Retinal pigment epithelial cell (primary cell): ENCODE measurements at regions not wholly inside any gene's neighbourhood (a gene's known extent, or its start where the extent isn't known, plus 50 kb on each side); places are given as distances from the start of the nearest gene placed in this dataset.

Experiments
- DNase-seq: peaks from one replicate; pipeline ENCODE4 v3.0.0-alpha.2; 2010; ENCODE audit warnings: low read depth
- H3K4me3 ChIP-seq: 2 replicates; pipeline ENCODE4 v1.5.1; 2011; ENCODE audit warnings: mild to moderate bottlenecking, low read length, control low read depth, moderate library complexity
- TF ChIP-seq, protein P1 (sequence below): conservative IDR thresholded peaks from 2 replicates; pipeline ENCODE4 v1.5.1; 2011; ENCODE audit warnings: low read depth, low read length, control low read depth, inconsistent platforms

DNA sequence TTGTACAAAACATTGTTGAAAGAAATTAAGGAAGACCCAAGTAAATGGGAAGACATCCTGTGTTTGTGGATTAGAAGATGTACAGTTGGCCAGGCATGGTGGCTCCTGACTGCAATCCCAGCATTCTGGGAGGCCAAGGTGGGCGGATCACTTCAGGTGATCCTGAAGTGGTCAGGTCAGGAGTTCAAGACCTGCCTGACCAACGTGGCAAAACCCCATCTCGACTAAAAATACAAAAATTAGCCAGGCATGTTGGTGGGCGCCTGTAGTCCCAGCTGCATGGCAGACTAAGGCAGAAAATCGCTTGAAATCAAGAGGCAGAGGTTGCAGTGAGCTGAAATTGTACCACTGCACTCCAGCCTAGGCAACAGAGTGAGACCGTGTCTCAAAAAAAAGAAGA is 62.0 kb upstream of the SEPTIN5 start:
- no peak overlapping the region for H3K4me3 ChIP-seq
- no peak for DNase-seq
- TF ChIP-seq, protein P1, sequence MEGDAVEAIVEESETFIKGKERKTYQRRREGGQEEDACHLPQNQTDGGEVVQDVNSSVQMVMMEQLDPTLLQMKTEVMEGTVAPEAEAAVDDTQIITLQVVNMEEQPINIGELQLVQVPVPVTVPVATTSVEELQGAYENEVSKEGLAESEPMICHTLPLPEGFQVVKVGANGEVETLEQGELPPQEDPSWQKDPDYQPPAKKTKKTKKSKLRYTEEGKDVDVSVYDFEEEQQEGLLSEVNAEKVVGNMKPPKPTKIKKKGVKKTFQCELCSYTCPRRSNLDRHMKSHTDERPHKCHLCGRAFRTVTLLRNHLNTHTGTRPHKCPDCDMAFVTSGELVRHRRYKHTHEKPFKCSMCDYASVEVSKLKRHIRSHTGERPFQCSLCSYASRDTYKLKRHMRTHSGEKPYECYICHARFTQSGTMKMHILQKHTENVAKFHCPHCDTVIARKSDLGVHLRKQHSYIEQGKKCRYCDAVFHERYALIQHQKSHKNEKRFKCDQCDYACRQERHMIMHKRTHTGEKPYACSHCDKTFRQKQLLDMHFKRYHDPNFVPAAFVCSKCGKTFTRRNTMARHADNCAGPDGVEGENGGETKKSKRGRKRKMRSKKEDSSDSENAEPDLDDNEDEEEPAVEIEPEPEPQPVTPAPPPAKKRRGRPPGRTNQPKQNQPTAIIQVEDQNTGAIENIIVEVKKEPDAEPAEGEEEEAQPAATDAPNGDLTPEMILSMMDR: no peak

DNA sequence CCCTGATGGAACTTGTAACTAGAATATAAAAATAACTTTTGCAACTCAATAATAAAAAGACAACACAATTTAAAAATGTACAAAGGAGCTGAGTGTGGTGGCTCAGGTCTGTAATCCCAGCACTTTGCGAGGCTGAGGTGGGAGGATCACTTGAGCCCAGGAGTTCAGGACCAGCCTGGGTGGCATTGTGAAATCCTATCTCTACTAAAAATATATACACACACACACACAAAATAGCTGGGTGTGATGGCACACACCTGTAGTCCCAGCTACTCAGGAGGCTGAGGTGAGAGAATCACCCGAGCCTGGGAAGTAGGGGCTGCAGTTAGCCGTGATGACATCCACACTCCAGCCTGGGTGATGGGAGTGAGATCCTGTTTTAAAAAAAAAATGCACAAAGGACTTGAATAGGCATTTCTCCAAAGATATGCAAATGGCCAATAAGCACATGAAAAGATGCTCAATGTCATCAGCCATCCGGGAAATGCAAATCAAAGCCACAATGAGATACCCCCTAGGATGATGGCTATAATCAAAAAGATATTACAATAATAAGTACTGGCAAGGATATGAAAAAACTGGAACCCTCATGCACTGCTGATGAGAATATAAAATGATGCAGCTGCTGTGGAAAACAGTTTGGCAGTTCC is 59.8 kb upstream of the SEPTIN5 start:
- TF ChIP-seq, protein P1: no peak
- DNase-seq: no peak

DNA sequence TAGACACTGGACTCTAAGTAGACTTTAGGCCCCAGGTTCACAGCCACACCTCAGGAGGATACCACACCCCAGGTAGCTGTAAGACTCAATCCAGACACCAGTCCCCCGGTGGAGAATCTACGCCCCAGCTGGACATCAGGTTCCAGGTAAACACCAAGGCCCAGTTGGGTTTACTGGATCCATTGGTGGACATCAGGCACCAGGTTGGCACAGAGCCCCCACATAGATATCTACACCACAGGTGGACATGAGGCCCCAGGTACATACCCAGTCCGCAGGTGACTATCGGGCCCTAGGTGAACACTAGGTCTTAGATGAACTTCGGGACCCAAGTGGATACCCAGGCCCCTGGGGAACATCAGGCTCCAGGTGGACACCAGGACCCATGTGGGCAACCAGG is 58.9 kb upstream of the SEPTIN5 start:
- DNase-seq: no peak
- no peak overlapping the region for H3K4me3 ChIP-seq
- TF ChIP-seq, protein P1: no peak

More for the DNA sequence above, 59.8 kb upstream of the SEPTIN5 start:
- no peak overlapping the region for H3K4me3 ChIP-seq

DNA sequence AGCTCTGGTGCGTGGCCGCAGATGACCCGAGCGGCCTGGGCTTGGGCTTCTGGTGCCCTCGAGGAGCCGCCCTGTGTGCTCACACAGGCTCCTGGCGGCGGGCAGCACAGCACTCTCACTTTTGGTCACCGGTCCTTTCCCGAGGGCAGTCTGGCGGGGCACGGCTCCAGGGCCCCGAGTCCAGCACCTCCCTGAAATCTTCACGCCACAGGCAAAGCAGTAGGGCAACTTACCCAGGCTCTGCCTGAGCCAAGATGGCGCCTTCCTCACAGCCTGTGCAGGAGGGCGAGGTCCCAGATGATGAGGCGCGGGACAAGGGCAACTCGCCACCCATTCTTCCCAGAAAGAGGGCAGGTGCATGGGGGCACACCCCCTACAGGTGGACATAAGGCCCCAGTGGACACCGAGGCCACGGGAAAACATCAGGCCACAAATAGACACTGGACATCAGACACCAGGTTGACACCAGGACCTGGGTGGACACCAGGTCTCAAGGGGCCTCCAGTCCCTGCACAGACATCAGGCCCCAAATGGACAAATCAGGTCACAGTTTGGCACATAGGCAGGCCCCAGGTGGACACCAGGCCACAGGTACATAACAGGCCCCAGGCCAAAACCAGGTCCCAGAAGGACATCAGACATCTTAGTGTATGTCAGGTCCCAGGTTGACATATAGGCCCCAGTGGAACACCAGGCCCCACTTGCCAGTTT is 57.6 kb upstream of the SEPTIN5 start:
- no peak overlapping the region for H3K4me3 ChIP-seq
- TF ChIP-seq, protein P1: no peak
- DNase-seq: no peak

DNA sequence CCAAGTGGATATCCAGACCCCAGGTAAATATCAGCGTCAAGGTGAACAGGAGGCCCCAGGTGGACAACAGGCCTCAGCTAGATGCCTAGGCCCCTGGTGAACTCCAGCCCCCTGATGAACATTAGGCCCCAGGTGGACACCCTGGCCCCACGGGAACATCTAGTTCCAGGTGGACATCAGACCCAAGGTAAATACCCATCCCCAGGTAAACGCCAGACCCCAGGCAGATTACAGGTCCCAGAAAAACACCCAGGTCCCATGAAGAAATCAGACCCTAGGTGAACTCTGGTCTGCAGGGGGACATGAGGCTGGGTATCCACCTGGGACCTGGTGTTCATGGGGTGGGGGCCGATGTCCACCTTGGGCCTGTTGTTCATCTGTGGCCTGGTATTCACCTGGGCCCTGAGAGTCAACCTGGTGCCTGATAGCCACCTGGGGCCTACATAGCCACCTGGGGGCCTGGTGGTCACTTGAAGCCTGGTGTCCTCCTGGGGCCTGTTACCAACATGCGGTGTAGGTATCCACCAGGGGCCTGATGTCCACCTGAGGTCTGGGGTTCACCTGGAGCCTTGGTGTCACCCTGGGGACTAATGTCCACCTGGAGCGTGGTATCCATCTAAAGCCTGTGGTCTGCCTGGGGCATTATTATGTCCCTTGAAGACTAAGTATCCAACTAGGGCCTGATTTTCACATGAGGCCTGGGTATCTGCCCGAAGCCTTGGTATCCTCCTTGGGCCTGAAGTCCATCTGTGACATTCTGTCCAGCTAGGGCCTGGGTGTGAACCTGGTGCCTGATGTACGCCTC is 56.8 kb upstream of the SEPTIN5 start:
- DNase-seq: no peak

DNA sequence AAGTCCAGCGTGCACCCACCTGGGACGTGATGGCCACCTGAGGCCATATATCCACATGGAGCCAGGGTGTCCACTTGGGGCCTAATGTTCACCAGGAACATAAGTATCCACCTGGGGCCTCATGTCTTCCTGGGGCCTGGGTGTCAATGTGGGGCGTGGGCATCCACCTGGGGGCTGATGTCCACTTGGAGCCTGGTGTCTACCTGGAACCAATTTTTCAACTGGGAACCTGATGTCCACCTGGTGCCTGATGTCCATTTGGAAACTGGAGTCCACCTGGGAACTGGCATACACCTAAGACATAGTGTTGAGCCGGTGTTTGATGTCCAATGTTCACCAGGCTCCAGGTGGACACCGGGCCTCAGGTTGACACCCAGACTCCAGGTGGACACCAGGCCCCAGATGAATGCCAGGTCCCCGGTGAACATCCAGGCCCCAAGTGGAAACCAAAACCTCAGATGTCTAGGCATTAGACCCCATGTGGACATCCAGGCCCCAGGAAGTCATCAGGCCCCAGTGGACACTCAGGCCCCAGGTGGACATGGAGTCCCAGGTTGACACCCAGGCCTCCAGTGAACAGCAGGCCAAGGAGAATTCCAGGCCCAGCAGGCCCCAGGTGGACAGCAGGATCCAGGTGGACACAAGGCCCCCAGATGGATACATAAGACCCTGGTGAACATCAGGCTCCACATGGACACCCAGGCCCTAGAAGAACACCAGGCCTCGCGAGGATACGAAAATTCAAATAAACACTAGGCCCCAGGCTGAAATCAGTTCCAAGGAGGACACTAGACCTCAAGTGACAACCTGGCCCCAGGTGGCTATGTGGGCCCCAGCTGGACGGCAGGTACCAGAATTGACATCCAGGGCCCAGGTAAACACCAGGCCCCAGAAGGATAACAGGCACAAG is 56.0 kb upstream of the SEPTIN5 start:
- no peak overlapping the region for H3K4me3 ChIP-seq
- TF ChIP-seq, protein P1: no peak

More for the DNA sequence above, 56.8 kb upstream of the SEPTIN5 start:
- TF ChIP-seq, protein P1: no peak
- H3K4me3 ChIP-seq: no peak overlapping the region

More for the DNA sequence above, 56.0 kb upstream of the SEPTIN5 start:
- no peak for DNase-seq
